8988T (cell line): ENCODE measurements at regions not wholly inside any gene's neighbourhood (a gene's known extent, or its start where the extent isn't known, plus 50 kb on each side); places are given as distances from the start of the nearest gene placed in this dataset.

Experiments
- DNase-seq: peaks from one replicate; pipeline ENCODE4 v3.0.0; 2011

DNA sequence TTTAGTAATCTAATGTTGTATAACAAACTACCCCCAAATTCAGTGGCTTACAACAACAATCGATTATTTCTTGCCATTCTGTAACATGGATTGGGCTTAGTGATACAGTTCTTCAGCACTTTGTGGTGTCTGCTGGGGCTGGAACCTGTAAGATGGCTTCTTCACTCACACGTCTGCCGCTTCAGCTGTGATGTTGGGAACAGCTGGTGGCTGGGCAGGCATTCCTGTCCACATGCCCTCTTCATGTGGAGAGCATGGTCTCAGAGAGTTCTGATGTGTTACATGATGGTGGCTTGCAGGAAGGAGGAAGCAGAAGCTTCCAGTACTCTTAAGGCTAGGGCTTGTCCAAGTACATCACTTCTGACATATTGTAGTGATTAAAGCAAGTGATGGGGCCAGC lies 276.9 kb downstream of the PTBP2 start:
- DNase-seq, result no peak

- DNase-seq, result no peak
Measured at GRCh38 chr1:96999191-96999590, 277.6 kb downstream of the PTBP2 start.

- no peak for DNase-seq
Measured at GRCh38 chr1:97004054-97004453, 282.5 kb downstream of the PTBP2 start.

- DNase-seq, result no peak
Measured at GRCh38 chr1:97004743-97005142, 283.2 kb downstream of the PTBP2 start.

DNA sequence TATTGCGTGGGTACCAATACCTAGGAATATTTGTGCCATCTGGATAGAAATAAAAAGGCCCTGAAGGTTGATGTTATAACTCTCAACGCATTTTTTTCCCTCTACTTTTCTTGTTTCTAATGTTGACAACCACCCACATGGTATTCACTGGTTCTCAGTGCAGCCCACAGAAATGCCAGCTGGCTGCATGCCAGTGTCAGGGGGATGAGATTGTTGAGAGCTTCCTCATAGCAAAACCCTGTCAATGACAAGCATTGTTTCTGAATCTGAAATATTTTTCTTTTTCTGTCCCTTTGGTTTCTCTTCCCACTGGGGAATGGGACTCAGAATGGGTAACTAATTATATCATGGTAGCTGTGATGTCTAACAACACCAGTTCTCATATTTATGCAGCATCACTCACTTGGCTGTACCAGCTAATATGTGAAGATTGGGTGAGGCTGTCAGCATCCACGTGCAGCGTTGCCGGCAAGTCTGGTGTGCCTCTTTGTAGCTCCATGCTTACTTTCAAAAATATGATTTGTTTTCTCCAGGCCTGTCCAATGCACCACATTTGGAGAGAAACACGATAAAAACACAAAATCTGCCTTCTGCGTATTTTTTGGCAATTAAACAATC lies 284.6 kb downstream of the PTBP2 start:
- DNase-seq, result no peak

- no peak for DNase-seq
Measured at GRCh38 chr1:97007840-97008604, 286.4 kb downstream of the PTBP2 start.

GRCh38 chr1:97010566-97011264 lies 289.1 kb downstream of the PTBP2 start:
- DNase-seq, result no peak

DNA sequence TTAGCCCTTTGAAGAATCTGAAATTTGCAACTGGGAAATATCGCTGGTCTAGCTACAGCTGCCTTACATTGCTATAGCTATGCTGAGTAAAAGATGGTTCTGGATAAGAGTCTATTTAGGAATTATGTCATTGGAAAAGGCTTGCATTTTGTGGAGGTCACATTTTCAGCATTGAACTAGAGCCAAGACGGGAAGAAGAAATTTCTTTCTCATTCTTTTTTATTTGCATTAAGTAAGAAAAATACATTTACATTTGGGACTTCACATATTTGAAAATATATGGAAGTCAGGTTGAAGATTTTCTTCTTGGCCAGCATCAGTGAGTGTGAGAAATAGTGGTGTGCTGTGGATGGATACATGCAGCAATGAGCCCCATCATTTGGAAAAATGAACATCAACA lies 291.6 kb downstream of the PTBP2 start:
- DNase-seq, result no peak

DNA sequence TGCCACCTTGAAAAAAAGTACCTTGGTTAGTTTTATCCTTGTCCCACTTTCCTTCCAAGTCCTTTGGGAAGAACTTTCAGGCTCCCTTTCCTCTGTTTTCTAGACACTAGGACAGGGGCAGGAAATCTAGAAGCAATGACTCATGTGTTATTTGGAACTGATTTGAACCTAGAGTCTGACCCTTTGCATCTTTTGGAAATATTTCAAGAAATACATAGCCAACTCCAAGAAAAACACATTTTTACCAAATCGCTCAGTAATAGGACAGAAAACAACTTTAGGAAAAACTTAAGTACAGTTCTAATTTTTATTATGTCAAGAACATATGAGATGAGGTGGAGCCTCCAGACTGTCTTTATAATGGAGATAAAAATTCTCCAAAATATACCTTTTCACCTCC lies 292.4 kb downstream of the PTBP2 start:
- no peak for DNase-seq

DNA sequence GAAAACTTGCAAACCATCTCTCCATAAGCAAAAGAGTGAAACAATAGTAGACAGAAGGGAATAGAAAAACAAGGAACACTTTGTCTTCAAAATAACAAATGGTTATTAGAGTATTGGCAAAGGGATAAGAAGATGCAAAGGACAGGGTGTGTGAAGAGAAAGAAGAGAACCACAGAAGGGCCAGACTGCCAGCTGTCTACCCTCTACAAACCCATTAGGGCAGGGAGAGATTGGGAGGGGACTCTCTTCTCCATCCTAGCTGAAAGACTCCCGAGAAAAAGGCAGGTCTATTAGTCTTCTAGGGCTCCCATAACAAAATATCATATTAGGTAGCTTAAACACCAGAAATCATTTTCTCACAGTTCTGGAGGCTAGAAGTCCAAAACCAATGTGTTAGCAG lies 292.8 kb downstream of the PTBP2 start:
- DNase-seq, result no peak

GRCh38 chr1:97017895-97018294 lies 296.3 kb downstream of the PTBP2 start:
- DNase-seq, result no peak
